H9 (cell line): ENCODE measurements at regions not wholly inside any gene's neighbourhood (a gene's known extent, or its start where the extent isn't known, plus 50 kb on each side); places are given as distances from the start of the nearest gene placed in this dataset.

Experiments used
- DNase-seq: peaks from one replicate; pipeline ENCODE4 v3.0.0-alpha.2; 2017
- H2AFZ ChIP-seq: one replicate; pipeline ENCODE4 v1.6.1; 2013; ENCODE audit warnings: mild to moderate bottlenecking, low read length, control low read depth, moderate library complexity
- H2AK5ac ChIP-seq: 2 replicates; pipeline ENCODE4 v1.6.1; 2013; ENCODE audit warnings: low read length, control low read depth, mixed read lengths; ENCODE audit not compliant: insufficient read length
- H2BK120ac ChIP-seq: one replicate; pipeline ENCODE4 v1.6.1; 2013; ENCODE audit warnings: low read depth, mild to moderate bottlenecking, low read length, control low read depth, inconsistent platforms; ENCODE audit not compliant: poor library complexity, severe bottlenecking
- H2BK12ac ChIP-seq: 2 replicates; pipeline ENCODE4 v1.6.1; 2013; ENCODE audit warnings: low read length, control low read depth, mixed read lengths, low read depth; ENCODE audit not compliant: insufficient read length
- H2BK15ac ChIP-seq: 2 replicates; pipeline ENCODE4 v1.6.1; 2013; ENCODE audit warnings: low read depth, low read length, control low read depth
- H2BK20ac ChIP-seq: one replicate; pipeline ENCODE4 v1.6.1; 2013; ENCODE audit warnings: low read depth, mild to moderate bottlenecking, low read length, control low read depth, inconsistent platforms; ENCODE audit not compliant: poor library complexity, severe bottlenecking
- H2BK5ac ChIP-seq: 2 replicates; pipeline ENCODE4 v1.6.1; 2013; ENCODE audit warnings: low read length, control low read depth, mixed read lengths; ENCODE audit not compliant: insufficient read length
- H3K14ac ChIP-seq: 2 replicates; pipeline ENCODE4 v1.6.1; 2013; ENCODE audit warnings: low read length, control low read depth; ENCODE audit not compliant: insufficient read depth
- H3K18ac ChIP-seq: 2 replicates; pipeline ENCODE4 v1.6.1; 2013; ENCODE audit warnings: low read depth, mild to moderate bottlenecking, mixed read lengths, low read length, control low read depth; ENCODE audit not compliant: insufficient read length
- H3K23ac ChIP-seq: 2 replicates; pipeline ENCODE4 v1.6.1; 2013; ENCODE audit warnings: low read length, control low read depth, mixed read lengths, low read depth; ENCODE audit not compliant: insufficient read length
- H3K23me2 ChIP-seq: 2 replicates; pipeline ENCODE4 v1.6.1; 2013; ENCODE audit warnings: low read depth, mild to moderate bottlenecking, mixed read lengths, low read length, control low read depth; ENCODE audit not compliant: insufficient read length, poor library complexity, severe bottlenecking
- H3K27ac ChIP-seq: 2 replicates; pipeline ENCODE4 v1.5.1; 2013; ENCODE audit warnings: low read length, control low read depth, mixed read lengths, low read depth; ENCODE audit not compliant: insufficient read length
- H3K27me3 ChIP-seq: 2 replicates; pipeline ENCODE4 v1.6.1; 2013; ENCODE audit warnings: low read length, control low read depth, inconsistent platforms; ENCODE audit not compliant: insufficient read depth
- H3K4ac ChIP-seq: 2 replicates; pipeline ENCODE4 v1.6.1; 2013; ENCODE audit warnings: low read depth, mild to moderate bottlenecking, control low read depth, inconsistent platforms, low read length, moderate library complexity
- H3K4me1 ChIP-seq: 2 replicates; pipeline ENCODE4 v1.6.1; 2013; ENCODE audit warnings: low read length, control low read depth, inconsistent platforms; ENCODE audit not compliant: insufficient read depth
- H3K4me2 ChIP-seq: 2 replicates; pipeline ENCODE4 v1.6.1; 2013; ENCODE audit warnings: low read length, control low read depth, mixed read lengths; ENCODE audit not compliant: insufficient read length, insufficient read depth
- H3K56ac ChIP-seq: 2 replicates; pipeline ENCODE4 v1.6.1; 2013; ENCODE audit warnings: low read depth, mild to moderate bottlenecking, mixed read lengths, low read length, control low read depth; ENCODE audit not compliant: insufficient read length
- H3K79me1 ChIP-seq: 2 replicates; pipeline ENCODE4 v1.6.1; 2013; ENCODE audit warnings: low read depth, mild to moderate bottlenecking, moderate library complexity, low read length, control low read depth, inconsistent platforms; ENCODE audit not compliant: insufficient read depth, poor library complexity, severe bottlenecking
- H3K79me2 ChIP-seq: 2 replicates; pipeline ENCODE4 v1.6.1; 2013; ENCODE audit warnings: low read length, control low read depth, inconsistent platforms; ENCODE audit not compliant: insufficient read depth
- H3K9ac ChIP-seq: 2 replicates; pipeline ENCODE4 v1.6.1; 2013; ENCODE audit warnings: low read length, control low read depth, mixed read lengths; ENCODE audit not compliant: insufficient read length; ENCODE audit errors: extremely low read depth
- H3K9me3 ChIP-seq: one replicate; pipeline ENCODE4 v1.6.1; 2013; ENCODE audit warnings: low read depth, low read length, inconsistent platforms; ENCODE audit not compliant: control insufficient read depth
- H3T11ph ChIP-seq: one replicate; pipeline ENCODE4 v1.6.1; 2013; ENCODE audit warnings: mild to moderate bottlenecking, low read length, control low read depth, inconsistent platforms
- H4K20me1 ChIP-seq: one replicate; pipeline ENCODE4 v1.6.1; 2013; ENCODE audit not compliant: control insufficient read depth, insufficient read length, insufficient read depth
- H4K5ac ChIP-seq: 2 replicates; pipeline ENCODE4 v1.6.1; 2013; ENCODE audit warnings: low read depth, mild to moderate bottlenecking, mixed read lengths, low read length, control low read depth; ENCODE audit not compliant: insufficient read length
- H4K8ac ChIP-seq: replicated peaks from 2 replicates; pipeline ENCODE4 v1.6.1; 2013; ENCODE audit warnings: low read length, control low read depth, mixed read lengths, low read depth; ENCODE audit not compliant: insufficient read length
- H4K91ac ChIP-seq: 2 replicates; pipeline ENCODE4 v1.6.1; 2013; ENCODE audit warnings: low read depth, mild to moderate bottlenecking, moderate library complexity, mixed read lengths, low read length, control low read depth; ENCODE audit not compliant: insufficient read length
- H3K27ac Mint-ChIP-seq, 3 experiments: 2 replicates in 2 of 3; 3 replicates in 1 of 3; pipeline ENCODE4 v1.8.0; 2020 to 2021; ENCODE audit warnings: mixed read lengths in 3 of 3, mild to moderate bottlenecking in 1 of 3, moderate library complexity in 1 of 3
- H3K27me3 Mint-ChIP-seq: 2 replicates; pipeline ENCODE4 v1.8.0; 2021; ENCODE audit warnings: low read depth, mild to moderate bottlenecking, moderate library complexity, mixed read lengths
- H3K36me3 Mint-ChIP-seq, 3 experiments: 2 replicates in 2 of 3; 3 replicates in 1 of 3; pipeline ENCODE4 v1.8.0; 2020 to 2021; ENCODE audit warnings: low read depth in 3 of 3, mixed read lengths in 3 of 3; ENCODE audit not compliant: insufficient read depth in 1 of 3
- H3K4me1 Mint-ChIP-seq, 2 experiments: 2 replicates each; pipeline ENCODE4 v1.8.0; 2020; ENCODE audit warnings: mixed read lengths in 2 of 2
- H3K4me3 Mint-ChIP-seq, 2 experiments: 2 replicates in 1 of 2; 3 replicates in 1 of 2; pipeline ENCODE4 v1.8.0; 2020 to 2021; ENCODE audit warnings: mild to moderate bottlenecking in 2 of 2, mixed read lengths in 2 of 2, moderate library complexity in 1 of 2
- H3K9me3 Mint-ChIP-seq, 2 experiments: 2 replicates in 1 of 2; 3 replicates in 1 of 2; pipeline ENCODE4 v1.8.0; 2020; ENCODE audit warnings: mild to moderate bottlenecking in 2 of 2, mixed read lengths in 2 of 2, moderate library complexity in 1 of 2
- WGBS: extraction: QIAGEN DNeasy Blood & Tissue Kit; methylation state at CpG from one replicate; pipeline ENCODE4 v1.1.7; 2013; ENCODE audit warnings: missing lambda C conversion rate, low lambda C conversion rate, mixed read lengths; ENCODE audit not compliant: insufficient read length; ENCODE audit errors: extremely low coverage; 5-methylcytosine and 5-hydroxymethylcytosine counted together
- TF ChIP-seq, protein P1 (sequence below): fragments of 200-600 bp; sonication (generic); conservative IDR thresholded peaks from 3 replicates; pipeline ENCODE4 v1.8.0; 2021; ENCODE audit warnings: antibody characterized with exemption, mild to moderate bottlenecking

DNA sequence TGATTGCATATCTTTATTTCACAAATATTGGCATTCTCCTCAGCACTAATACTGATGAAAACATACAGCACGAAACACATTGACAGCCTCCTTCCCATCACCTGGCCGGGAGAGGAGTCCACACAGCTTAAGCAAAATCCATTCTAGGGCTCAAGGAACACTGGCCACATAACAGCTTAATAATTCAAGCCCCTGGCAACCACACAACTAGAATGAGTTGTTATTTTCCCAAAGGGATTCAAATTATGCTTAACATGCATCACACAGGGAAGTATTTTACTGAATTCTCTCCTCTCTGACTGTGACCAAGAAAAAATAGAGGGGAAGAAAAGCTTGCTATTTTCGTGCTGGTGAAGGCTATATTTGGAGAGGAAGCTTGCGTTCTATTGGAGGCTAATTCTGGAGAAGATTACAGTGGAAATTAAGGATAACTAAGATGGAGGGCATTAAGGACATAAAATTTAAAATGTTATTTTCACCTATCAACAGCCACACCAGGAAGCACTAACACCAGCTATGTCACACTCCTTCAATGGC lies 198.5 kb downstream of the ADGRG6 start:
- Mint-ChIP-seq H3K9me3 (peaks cover 20 to 27% of the 10 kb centered on the region in 2 experiments), H3K27me3 (no peaks in the 10 kb centered on the region), H3K27ac (no peak overlapping the region), H3K4me1 (no peaks in the 10 kb centered on the region), H3K36me3 (peaks cover 5 to 15% (median 9%) of the 10 kb centered on the region in 3 experiments; a peak in 4 of 7 replicates), H3K4me3 (no peak overlapping the region)
- Histone ChIP-seq H3K56ac (no peak overlapping the region), H3K4ac (no peak overlapping the region), H2BK120ac (no peak overlapping the region), H4K5ac (no peak overlapping the region), H4K8ac (no peak overlapping the region), H3K79me1 (no peaks in the 10 kb centered on the region), H3K4me1 (no peaks in the 10 kb centered on the region), H2BK12ac (no peak overlapping the region), H3K23ac (no peak overlapping the region), H2BK20ac (no peak overlapping the region), H3K27me3 (no peaks in the 10 kb centered on the region), H3K23me2 (no peaks in the 10 kb centered on the region), H2BK5ac (no peak overlapping the region), H2BK15ac (no peak overlapping the region), H4K91ac (no peak overlapping the region), H3K18ac (no peak overlapping the region), H4K20me1 (no peaks in the 10 kb centered on the region), H3K9ac (no peak overlapping the region), H3K14ac (no peak overlapping the region), H3K9me3 (no peaks in the 10 kb centered on the region), H3T11ph (no peak overlapping the region), H2AFZ (no peak overlapping the region), H3K4me2 (no peak overlapping the region), H3K79me2 (no peaks in the 10 kb centered on the region), H3K27ac (no peak overlapping the region), H2AK5ac (no peak overlapping the region)
- DNase-seq = no peak
- TF ChIP-seq, protein P1, sequence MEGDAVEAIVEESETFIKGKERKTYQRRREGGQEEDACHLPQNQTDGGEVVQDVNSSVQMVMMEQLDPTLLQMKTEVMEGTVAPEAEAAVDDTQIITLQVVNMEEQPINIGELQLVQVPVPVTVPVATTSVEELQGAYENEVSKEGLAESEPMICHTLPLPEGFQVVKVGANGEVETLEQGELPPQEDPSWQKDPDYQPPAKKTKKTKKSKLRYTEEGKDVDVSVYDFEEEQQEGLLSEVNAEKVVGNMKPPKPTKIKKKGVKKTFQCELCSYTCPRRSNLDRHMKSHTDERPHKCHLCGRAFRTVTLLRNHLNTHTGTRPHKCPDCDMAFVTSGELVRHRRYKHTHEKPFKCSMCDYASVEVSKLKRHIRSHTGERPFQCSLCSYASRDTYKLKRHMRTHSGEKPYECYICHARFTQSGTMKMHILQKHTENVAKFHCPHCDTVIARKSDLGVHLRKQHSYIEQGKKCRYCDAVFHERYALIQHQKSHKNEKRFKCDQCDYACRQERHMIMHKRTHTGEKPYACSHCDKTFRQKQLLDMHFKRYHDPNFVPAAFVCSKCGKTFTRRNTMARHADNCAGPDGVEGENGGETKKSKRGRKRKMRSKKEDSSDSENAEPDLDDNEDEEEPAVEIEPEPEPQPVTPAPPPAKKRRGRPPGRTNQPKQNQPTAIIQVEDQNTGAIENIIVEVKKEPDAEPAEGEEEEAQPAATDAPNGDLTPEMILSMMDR = no peak
- no CpG with 5 or more reads among the region's 4 CpGs for WGBS
